GOT3 (cell line): ENCODE measurements at regions not wholly inside any gene's neighbourhood (a gene's known extent, or its start where the extent isn't known, plus 50 kb on each side); places are given as distances from the start of the nearest gene placed in this dataset.

Experiments
- DNase-seq: peaks from one replicate; lab custom pipeline; 2025; ENCODE audit warnings: mixed read lengths; lab: John Stamatoyannopoulos, UW

- DNase-seq, result no peak
Measured at GRCh38 chr9:18393340-18394130, 80.4 kb upstream of the ADAMTSL1 start.

DNA sequence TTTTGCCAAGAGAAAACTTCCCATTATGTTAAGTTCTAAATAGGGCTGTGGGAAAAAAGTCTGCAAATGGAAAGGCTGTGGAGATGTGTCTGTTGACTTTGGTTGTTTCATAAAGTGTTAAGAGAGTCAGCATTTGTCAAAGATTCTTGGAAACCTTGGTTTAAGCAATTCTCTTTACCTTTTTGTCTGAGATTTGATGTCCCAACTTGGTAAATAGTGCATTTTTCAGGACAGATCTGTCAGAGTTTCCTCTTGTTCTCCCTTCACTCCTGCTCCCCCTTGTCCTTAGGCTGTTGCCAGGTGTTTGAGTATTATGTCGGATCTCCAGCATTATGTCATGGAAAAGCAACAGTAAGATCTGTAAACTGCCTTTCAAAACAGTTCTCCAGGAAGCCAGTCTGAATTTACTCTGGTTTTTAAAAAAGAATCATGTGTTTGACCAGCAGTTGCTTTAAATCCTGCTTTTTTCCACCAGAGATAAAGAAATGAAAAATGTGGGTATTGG, 79.1 kb upstream of the ADAMTSL1 start:
- DNase-seq, result no peak

DNA sequence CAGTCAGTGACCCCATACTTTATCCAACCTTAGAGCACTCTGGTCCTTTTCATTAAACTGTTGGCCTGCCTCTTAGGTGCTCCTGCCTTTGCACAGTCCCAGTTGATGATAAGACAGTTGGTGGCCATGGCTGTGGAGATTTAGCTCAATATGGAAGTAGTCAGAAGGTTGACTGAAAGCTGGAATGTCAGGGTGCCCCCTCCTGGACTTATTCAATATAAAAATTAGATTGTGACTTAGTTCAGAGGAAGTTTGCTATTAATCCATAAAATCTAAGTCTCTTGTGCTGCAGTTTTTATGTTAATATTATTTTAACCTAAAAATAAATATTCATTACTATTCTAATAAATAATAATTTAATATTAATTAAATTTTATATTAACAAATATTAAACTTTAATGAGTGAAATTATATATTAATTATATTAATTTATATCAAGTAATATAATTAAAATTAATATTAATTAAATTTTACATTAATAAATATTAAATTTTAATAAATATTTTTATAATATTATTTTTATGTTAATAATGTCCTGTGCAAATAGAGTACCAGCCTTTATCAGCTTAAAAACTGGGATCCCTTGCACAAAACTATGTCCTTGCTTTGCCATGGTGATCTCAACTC, 77.7 kb upstream of the ADAMTSL1 start:
- DNase-seq, result no peak

GRCh38 chr9:18397076-18397475, 76.9 kb upstream of the ADAMTSL1 start:
- DNase-seq, result no peak

- DNase-seq, result no peak
Measured at GRCh38 chr9:18398038-18398437, 75.9 kb upstream of the ADAMTSL1 start.

GRCh38 chr9:18404434-18405029, 69.4 kb upstream of the ADAMTSL1 start:
- DNase-seq, result no peak

- no peak for DNase-seq
Measured at GRCh38 chr9:18405240-18405639, 68.7 kb upstream of the ADAMTSL1 start.

DNA sequence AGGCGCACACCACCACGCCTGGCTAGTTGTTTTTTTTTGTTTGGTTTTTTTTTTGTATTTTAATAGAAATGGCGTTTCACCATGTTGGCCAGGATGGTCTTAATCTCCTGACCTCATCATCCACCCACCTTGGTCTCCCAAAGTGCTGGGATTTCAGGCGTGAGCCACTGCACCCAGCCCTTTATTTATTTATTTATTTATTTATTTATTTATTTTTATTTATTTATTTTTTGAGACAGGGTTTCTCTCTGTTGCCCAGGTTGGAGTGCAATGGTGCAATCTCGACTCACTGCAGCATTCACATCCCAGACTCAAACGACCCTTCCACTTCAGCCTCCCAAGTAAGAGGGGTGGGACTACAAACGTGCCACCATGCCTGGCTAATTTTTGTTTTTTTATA, 63.0 kb upstream of the ADAMTSL1 start:
- no peak for DNase-seq

GRCh38 chr9:18421391-18421790, 52.6 kb upstream of the ADAMTSL1 start:
- no peak for DNase-seq

GRCh38 chr9:18422296-18423036, 51.5 kb upstream of the ADAMTSL1 start:
- DNase-seq, result no peak

DNA sequence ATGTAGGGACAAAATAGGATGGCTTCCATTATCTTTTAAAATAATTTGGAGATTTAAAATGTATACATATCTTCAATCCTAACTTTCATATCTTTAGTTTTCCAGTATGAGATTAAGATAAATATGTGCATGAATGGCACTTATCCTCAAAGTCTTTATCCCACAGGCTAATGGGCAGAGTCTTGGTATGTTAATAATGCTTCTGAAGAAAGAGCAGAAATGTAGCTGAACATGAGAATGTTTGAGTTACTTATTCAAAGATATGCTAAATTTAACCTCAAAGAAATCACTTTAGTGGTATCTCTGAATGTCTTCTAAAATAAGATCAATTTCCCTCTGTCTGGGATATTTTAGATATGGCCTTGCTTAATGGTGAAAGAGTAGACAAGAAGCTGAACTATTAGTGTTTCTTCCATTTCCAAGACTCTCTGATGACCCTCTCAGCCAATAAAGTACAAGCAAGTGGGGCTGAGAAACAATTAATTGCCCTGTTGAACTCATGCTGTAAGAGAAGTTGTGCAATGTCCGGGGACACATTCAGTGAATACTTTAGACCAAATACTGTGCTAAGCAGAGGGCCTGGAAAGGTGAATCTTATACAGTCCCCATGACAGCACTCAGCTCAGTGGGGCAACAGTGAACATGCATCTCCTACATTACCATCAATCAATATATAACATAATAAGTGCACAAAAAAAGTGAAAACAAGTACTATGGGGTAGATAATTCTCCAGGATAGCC, 50.0 kb upstream of the ADAMTSL1 start:
- no peak for DNase-seq
